ENCODE measurements at regions not wholly inside any gene's neighbourhood (a gene's known extent, or its start where the extent isn't known, plus 50 kb on each side); places are given as distances from the start of the nearest gene placed in this dataset.

DNA sequence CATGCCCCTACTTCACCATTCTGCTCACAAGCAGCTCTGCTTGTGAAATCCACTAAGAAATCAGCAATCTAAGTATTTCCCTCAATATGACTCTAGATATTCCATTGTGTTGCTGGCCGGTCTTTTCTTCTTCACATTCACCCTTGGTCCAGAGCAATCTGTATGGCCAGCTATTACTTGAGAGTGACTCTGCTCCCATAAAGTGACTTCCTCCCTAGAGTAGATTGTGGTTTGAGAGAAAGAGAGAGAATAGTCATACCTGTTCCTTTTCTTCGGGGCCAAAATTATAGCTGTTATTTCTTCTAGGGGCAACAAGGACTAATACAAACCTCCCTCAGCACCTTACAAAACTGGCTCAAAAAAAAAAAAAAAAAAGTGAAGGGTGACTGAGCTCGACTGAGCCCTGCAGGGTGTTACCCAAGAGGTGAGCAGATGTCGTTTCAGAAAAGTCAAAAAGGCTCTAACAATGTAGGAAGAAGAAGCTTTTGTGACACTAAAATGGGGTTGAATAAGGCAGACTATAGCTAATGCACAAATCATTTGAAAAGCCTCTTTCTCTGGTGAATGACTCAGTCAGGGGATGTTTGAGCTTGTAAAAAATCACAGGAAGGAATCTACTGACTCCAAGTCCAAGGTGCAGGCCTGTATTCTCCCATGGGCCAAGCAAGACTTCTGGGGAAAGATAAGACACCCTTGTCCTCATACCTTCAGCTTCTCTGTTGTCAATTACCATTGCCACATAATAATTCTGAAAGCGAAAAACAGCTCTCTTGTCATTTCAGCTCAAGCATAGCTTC lies 161.0 kb upstream of the SLC24A5 start:
- ATAC-seq (ENCODE audit: low FRiP score), result no peak
- DNase-seq (ENCODE audit: low spot score), result no peak
- TF ChIP-seq, protein P1, sequence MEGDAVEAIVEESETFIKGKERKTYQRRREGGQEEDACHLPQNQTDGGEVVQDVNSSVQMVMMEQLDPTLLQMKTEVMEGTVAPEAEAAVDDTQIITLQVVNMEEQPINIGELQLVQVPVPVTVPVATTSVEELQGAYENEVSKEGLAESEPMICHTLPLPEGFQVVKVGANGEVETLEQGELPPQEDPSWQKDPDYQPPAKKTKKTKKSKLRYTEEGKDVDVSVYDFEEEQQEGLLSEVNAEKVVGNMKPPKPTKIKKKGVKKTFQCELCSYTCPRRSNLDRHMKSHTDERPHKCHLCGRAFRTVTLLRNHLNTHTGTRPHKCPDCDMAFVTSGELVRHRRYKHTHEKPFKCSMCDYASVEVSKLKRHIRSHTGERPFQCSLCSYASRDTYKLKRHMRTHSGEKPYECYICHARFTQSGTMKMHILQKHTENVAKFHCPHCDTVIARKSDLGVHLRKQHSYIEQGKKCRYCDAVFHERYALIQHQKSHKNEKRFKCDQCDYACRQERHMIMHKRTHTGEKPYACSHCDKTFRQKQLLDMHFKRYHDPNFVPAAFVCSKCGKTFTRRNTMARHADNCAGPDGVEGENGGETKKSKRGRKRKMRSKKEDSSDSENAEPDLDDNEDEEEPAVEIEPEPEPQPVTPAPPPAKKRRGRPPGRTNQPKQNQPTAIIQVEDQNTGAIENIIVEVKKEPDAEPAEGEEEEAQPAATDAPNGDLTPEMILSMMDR (IDR thresholded peaks at IDR 0.05), result no peak

DNA sequence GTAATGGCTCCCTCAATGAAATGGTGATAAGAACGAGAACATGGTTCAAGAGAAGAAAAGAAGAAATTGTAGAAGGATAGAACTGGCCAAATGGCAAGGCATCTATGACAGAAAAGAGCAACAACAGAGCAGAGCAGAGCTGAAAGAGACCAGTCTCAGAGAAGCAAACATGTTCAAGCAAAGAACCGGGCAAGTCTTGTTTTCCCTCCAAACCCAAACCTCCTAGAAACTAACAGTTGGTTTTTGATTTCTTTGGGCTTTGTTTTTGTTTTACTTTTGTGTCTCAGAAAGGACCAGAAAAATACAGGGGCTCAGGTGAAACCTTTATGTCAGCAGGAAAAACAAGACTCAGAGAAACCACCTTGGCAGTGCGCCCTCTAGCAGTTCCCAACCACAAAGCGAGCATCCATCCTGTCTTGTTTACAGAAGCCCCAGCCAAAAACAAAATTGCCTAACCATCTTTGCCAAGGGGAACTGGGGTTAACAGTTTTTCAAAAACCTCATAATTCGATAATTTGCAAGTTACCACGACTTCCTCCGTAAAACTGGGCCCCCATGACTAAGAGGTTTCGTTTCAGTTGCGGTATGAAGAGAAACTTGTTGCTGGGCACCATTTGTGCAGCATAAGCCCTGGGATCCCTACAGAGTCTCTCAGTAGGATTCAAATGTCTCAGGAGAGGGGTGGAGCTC lies 159.2 kb upstream of the SLC24A5 start:
- DNase-seq (ENCODE audit: low spot score) (no peak), ATAC-seq (ENCODE audit: low FRiP score) (no peak)
- TF ChIP-seq, protein P1 (IDR thresholded peaks at IDR 0.05), result no peak

DNA sequence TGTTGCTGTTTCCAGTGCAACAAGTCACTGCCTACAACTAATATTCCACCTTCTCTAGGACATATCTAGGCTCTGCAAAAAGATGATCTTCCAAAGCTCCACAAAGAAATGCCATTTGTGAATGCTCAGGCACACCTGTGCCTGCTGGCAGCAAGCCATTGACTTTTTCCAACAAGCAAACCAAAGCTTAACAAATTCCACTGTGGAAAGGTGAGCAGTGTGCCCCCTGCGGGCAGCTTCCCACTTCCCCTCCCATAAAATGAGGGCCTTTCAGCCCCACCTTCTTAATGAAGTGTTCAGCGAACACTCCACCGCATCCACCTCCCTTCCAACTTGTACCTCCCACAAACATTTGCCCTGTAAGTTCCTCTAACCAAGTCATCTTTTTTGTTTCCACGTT lies 157.5 kb upstream of the SLC24A5 start:
- TF ChIP-seq, protein P1 (IDR thresholded peaks at IDR 0.05), result no peak
- DNase-seq (ENCODE audit: low spot score), result no peak
- no peak for ATAC-seq (ENCODE audit: low FRiP score)

DNA sequence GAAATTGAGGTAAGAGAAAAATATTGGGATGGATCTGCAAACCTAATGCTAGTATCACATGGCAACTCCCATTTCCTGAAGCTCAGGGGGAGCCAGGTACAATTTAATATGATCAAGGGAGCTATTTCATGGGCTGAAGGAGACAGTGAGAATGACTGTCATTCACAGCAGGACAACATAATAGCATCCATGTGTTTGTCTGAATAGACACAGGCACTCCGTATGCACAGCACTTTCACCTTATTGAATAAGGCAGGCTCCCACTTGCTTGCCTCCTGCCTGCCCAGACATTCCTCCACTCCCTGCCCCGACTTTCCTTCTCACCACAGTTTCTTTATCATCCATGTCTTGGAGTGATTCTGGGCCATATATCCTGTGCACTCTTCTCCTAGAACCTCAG lies 156.6 kb upstream of the SLC24A5 start:
- no peak for DNase-seq (ENCODE audit: low spot score)
- TF ChIP-seq, protein P1 (IDR thresholded peaks at IDR 0.05), result no peak
- ATAC-seq (ENCODE audit: low FRiP score), result no peak

DNA sequence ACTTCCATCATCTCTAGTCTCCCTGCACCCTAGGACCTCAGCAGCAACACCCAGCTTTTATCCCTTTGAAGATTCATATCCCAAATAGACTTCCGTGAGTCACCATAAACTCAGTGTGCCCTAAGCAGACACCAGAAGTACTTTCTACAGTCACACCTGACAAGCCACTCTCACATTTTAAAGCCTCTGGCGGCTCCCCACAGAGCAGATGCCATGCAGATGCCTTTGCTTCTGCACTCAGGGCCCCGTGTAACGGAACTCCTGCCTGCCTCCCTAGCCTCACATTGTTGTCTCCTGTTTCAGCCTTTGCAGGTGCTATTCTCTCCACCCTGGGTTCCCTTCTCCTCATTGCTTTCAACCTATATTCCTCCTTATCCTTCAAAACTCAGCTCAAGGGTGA lies 155.5 kb upstream of the SLC24A5 start:
- TF ChIP-seq, protein P1 (IDR thresholded peaks at IDR 0.05), result no peak
- DNase-seq (ENCODE audit: low spot score) (no peak), ATAC-seq (ENCODE audit: low FRiP score) (no peak)

DNA sequence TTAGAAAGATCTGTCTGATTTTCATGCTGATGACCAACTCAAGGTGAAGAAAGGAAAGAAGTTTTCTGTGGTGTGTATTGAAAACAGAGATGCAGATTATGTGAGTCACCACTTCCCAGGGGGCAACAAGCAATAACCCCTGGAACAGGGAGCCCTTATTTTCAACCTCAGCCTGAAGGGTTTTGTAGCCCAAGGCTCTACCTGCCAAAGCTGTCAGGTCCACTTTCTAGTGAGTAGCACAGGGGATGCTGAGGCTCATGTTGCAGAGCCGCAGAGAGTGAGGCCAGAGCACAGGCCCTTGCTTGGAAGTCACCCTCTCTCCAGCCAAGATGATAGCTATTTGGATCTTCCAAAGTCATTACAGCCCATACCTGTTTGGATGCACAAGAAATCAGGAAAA lies 152.2 kb upstream of the SLC24A5 start:
- ATAC-seq (ENCODE audit: low FRiP score) (no peak), DNase-seq (ENCODE audit: low spot score) (no peak)
- TF ChIP-seq, protein P1 (IDR thresholded peaks at IDR 0.05), result no peak

DNA sequence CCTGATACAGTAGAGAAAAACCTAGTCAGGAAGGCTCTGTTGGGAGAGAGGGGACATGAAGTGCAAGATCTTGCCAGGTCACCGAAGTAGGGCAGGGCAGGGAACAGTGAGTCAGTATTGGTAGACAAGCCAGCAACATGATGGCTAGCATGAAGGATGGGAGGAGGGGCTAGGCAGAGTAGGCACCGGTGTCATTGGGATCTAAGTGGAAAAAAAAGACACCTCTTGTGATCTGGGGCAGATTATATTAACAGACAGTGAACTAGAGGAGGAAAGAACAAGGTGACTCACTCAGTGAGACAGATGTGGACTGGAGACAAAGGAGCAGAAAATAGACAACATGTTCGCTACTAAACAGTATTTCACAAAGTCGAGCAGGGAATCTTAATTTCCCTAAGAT lies 149.2 kb upstream of the SLC24A5 start:
- no peak for DNase-seq (ENCODE audit: low spot score)
- no peak for ATAC-seq (ENCODE audit: low FRiP score)
- TF ChIP-seq, protein P1 (IDR thresholded peaks at IDR 0.05), result no peak
